ENCODE measurements at regions not wholly inside any gene's neighbourhood (a gene's known extent, or its start where the extent isn't known, plus 50 kb on each side); places are given as distances from the start of the nearest gene placed in this dataset.

DNA sequence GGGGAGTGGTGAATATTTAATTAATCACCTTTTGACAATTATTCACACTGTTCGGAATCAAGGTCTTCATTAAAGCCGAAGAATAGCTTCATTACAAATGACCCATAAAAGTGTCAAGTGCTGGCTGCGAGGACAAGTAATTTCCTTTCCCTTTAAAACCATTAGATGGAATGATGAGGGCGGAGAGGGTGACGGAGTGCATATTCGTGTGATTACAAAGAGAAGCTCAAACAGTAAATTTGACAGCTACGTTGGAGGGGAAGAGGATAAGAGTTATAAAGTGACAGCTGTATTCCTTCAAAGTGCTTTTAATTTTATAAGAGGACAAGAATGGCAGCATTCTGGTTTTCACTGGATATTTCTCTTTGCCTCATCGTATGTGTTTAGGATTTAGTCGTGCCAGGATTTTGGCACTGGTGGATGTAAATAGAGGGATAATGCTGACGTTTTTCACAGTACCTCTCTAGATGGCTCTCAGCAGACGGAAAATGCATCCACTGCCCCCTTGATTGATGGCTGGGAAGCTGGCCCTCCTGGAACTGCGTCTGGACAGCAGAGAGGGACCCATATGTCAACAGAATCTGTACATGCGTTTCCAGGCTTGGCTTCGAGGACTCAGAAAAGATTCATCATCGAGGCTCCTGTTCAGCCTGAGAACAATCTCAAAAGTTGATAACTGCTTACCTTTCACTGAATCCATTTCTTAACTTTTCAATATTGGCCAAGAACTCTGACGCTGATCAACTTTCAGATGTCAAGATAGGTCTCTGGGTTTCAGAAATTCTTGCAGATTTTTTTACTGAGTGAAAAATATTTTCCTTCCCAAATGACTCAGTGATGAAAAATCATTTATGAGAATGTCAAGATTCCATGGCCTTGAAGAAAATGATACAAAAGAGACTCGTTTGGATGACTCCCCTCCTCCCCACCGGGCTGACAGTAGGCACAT is 50.4 kb upstream of the IRX2 start:
- DNase-seq (ENCODE audit: low read depth in 4 of 4, low spot score in 3 of 4): no peak
